Lung (tissue), 11 donors: ENCODE measurements at regions not wholly inside any gene's neighbourhood (a gene's known extent, or its start where the extent isn't known, plus 50 kb on each side); places are given as distances from the start of the nearest gene placed in this dataset.
"Not testable (repeated sequence)": the region's sequence is repeated elsewhere in the genome, so short reads cannot be mapped to it uniquely, and the experiment has no call there.

Source experiments
- ATAC-seq: fragments of 200-7000 bp; cut with Tn5 transposase; one replicate; pipeline ENCODE4 v1.9.1; 2020; ENCODE audit warnings: moderate number of reproducible peaks; ENCODE audit not compliant: insufficient read depth, low FRiP score
- DNase-seq, 3 donors: peaks; one replicate each; pipeline ENCODE4 v3.0.0-alpha.2; 2013 to 2017
- H3K27ac ChIP-seq, 2 donors: one replicate each; pipeline ENCODE4 v1.5.1; 2013; ENCODE audit warnings: mild to moderate bottlenecking in 2 of 2, moderate library complexity in 2 of 2, control low read depth in 1 of 2, inconsistent platforms in 1 of 2, low read depth in 1 of 2, low read length in 1 of 2
- H3K27me3 ChIP-seq, 3 donors: one replicate each; pipeline ENCODE4 v1.5.1; 2013; ENCODE audit warnings: low read length in 2 of 3; ENCODE audit not compliant: control insufficient read depth in 3 of 3, insufficient read depth in 3 of 3
- H3K36me3 ChIP-seq, 4 donors: one replicate each; pipeline ENCODE4 v1.5.1; 2013; ENCODE audit warnings: low read length in 4 of 4, mild to moderate bottlenecking in 1 of 4, moderate library complexity in 1 of 4; ENCODE audit not compliant: control insufficient read depth in 4 of 4, insufficient read depth in 4 of 4
- H3K4me1 ChIP-seq, 5 donors: one replicate each; pipeline ENCODE4 v1.5.1; 2013; ENCODE audit warnings: low read length in 5 of 5, mild to moderate bottlenecking in 2 of 5, moderate library complexity in 1 of 5; ENCODE audit not compliant: control insufficient read depth in 5 of 5, insufficient read depth in 5 of 5
- H3K4me3 ChIP-seq: one replicate; pipeline ENCODE4 v1.5.1; 2013; ENCODE audit warnings: mild to moderate bottlenecking, control low read depth, moderate library complexity
- H3K9ac ChIP-seq, 2 donors: one replicate each; pipeline ENCODE4 v1.5.1; 2013; ENCODE audit warnings: low read length in 2 of 2, control low read depth in 1 of 2; ENCODE audit not compliant: insufficient read depth in 1 of 2
- H3K9me3 ChIP-seq, 4 donors: one replicate each; pipeline ENCODE4 v1.5.1; 2013; ENCODE audit warnings: low read length in 3 of 4, mild to moderate bottlenecking in 1 of 4, moderate library complexity in 1 of 4; ENCODE audit not compliant: control insufficient read depth in 4 of 4, insufficient read depth in 3 of 4
- CTCF ChIP-seq: IDR thresholded peaks from 2 replicates; pipeline ENCODE4 v1.5.1; 2012; ENCODE audit warnings: mild to moderate bottlenecking; ENCODE audit errors: control extremely low read depth, extremely low read depth
- WGBS, 2 donors: extraction: QIAGEN DNeasy Blood & Tissue Kit; methylation state at CpG; one replicate each; pipeline ENCODE4 v1.1.7; 2013; 5-methylcytosine and 5-hydroxymethylcytosine counted together
- donor health status: control.
- donor health status: control.
- donor health status: Bipolar disorder and iron deficiency.
- donor health status: healthy.
- donor health status: DM: yes; HTN: yes; CAD: no.

DNA sequence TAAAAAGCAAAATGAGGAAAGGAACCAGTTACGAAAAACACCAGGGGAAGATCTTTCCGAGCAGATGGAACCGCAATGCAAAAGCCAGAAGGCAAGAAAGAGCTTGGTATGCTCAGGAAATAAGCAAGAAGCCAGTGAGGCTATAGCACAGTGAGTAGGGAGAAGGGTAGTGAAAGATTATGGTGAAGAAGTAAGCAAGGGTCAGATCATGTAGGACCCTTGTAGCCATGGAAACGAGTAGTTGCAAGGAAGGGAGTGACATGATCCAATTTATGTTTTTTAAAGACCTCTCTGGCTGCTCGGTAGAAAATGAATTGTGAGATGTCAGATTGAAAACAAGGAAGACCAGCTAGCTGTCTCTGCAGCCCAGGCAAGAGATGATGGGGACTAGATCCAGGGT is 143.3 kb downstream of the USP31 start:
- WGBS, 2 donors, result 69 to 76% methylated on average over 5 of the region's 5 CpGs
- peaks cover 0 to 1% (median 0%) of the 10 kb centered on the region in 4 donors for H3K9me3 ChIP-seq
- DNase-seq, result no peak
- no peak overlapping the region for H3K27ac ChIP-seq
- ATAC-seq, result no peak
- H3K36me3 ChIP-seq, result no peaks in the 10 kb centered on the region
- no peak for TF ChIP-seq CTCF
- H3K27me3 ChIP-seq, result peaks cover 0 to 3% (median 0%) of the 10 kb centered on the region in 3 donors
- no peak overlapping the region for H3K4me3 ChIP-seq
- H3K9ac ChIP-seq, result no peak overlapping the region
- no peaks in the 10 kb centered on the region for H3K4me1 ChIP-seq

DNA sequence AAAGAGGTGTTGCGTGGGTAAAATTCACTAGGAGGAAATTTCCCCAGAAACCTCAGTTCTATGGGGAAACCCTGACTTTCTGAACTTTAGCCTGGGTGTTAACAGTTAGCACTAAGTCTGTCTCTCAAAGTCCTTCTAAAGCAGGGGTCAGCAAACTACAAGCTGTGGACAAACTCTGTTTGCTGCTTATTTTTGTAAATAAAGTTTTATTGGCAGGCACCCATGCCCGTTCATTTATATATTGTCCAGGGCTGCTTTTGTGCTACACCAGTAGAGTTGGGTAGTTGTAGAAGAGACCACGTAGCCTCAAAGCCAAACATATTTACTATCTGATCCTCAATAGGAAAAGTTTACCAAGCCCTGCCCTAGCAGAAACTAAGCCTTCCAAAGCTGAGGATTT is 159.7 kb downstream of the USP31 start:
- TF ChIP-seq CTCF, result no peak
- H3K27ac ChIP-seq, result no peak overlapping the region
- H3K9me3 ChIP-seq, result peaks cover 0 to 7% (median 2%) of the 10 kb centered on the region in 4 donors
- H3K4me1 ChIP-seq, result no peaks in the 10 kb centered on the region
- WGBS, 2 donors, result 75 to 81% methylated on average over 3 of the region's 3 CpGs
- no peaks in the 10 kb centered on the region for H3K27me3 ChIP-seq
- no peak for DNase-seq
- H3K4me3 ChIP-seq, result no peak overlapping the region
- no peak for ATAC-seq
- no peak overlapping the region for H3K9ac ChIP-seq
- no peaks in the 10 kb centered on the region for H3K36me3 ChIP-seq

GRCh38 chr16:22983614-22984013 is 165.6 kb downstream of the USP31 start:
- Histone ChIP-seq H3K9me3 (peaks cover 0 to 11% (median 6%) of the 10 kb centered on the region in 4 donors), H3K36me3 (no peaks in the 10 kb centered on the region), H3K27ac (no peak overlapping the region), H3K9ac (no peak overlapping the region), H3K4me1 (no peaks in the 10 kb centered on the region), H3K4me3 (no peak overlapping the region), H3K27me3 (no peaks in the 10 kb centered on the region)
- WGBS, 2 donors, result 93 to 95% methylated on average over 2 of the region's 2 CpGs
- DNase-seq (no peak), ATAC-seq (no peak)
- no peak for TF ChIP-seq CTCF

GRCh38 chr16:22980514-22980913 is 166.6 kb downstream of the HS3ST2 start:
- H3K4me1 ChIP-seq, H3K36me3 ChIP-seq, ATAC-seq, DNase-seq, H3K9ac ChIP-seq, H3K4me3 ChIP-seq, H3K9me3 ChIP-seq, H3K27ac ChIP-seq, H3K27me3 ChIP-seq: not testable (repeated sequence)
- 80 to 90% methylated on average over 3 of the region's 3 CpGs for WGBS, 2 donors
